GM23338 (cell line): ENCODE measurements at regions not wholly inside any gene's neighbourhood (a gene's known extent, or its start where the extent isn't known, plus 50 kb on each side); places are given as distances from the start of the nearest gene placed in this dataset.

ENCODE experiments used
- CREB1 ChIP-seq: fragments of 250-450 bp; sonication (Bioruptor Pico); IDR thresholded peaks from 2 replicates; pipeline ENCODE4 v1.5.0; 2020; ENCODE audit warnings: low read depth, mild to moderate bottlenecking, moderate library complexity
- EZH2 ChIP-seq: fragments of 200-600 bp; sonication (generic); IDR thresholded peaks from one replicate; pipeline ENCODE4 v1.8.0; 2017; ENCODE audit warnings: antibody characterized with exemption, mild to moderate bottlenecking, low read depth; ENCODE audit not compliant: unreplicated experiment
- EZH2phosphoT487 ChIP-seq: fragments of 200-600 bp; sonication (generic); IDR thresholded peaks from one replicate; pipeline ENCODE4 v1.8.1; 2018; ENCODE audit warnings: antibody characterized with exemption; ENCODE audit not compliant: unreplicated experiment
- JUNB ChIP-seq: IDR thresholded peaks from one replicate; pipeline ENCODE4 v1.6.1; 2016; ENCODE audit warnings: antibody characterized with exemption; ENCODE audit not compliant: unreplicated experiment
- NANOG ChIP-seq: IDR thresholded peaks from 2 replicates; pipeline ENCODE4 v1.6.1; 2016; ENCODE audit warnings: antibody characterized with exemption, borderline replicate concordance
- POLR2AphosphoS5 ChIP-seq: IDR thresholded peaks from 2 replicates; pipeline ENCODE4 v1.6.1; 2016; ENCODE audit warnings: antibody characterized with exemption, low read depth
- ZNF114 ChIP-seq: fragments of 250-450 bp; sonication (Bioruptor Pico); IDR thresholded peaks from 2 replicates; pipeline ENCODE4 v1.5.0; 2020; ENCODE audit warnings: mild to moderate bottlenecking, moderate library complexity
- TF ChIP-seq, protein P1 (sequence below), 2 experiments: fragments of 200-600 bp in 1 of 2; sonication (generic) in 1 of 2; conservative IDR thresholded peaks; 2 replicates each; pipeline versions ENCODE4 v1.5.1 to v1.6.1; 2016 to 2017; ENCODE audit warnings: antibody characterized with exemption in 2 of 2, low read depth in 2 of 2, mild to moderate bottlenecking in 2 of 2, moderate library complexity in 1 of 2
- TF ChIP-seq, protein P2 (sequence below): IDR thresholded peaks from one replicate; pipeline ENCODE4 v1.6.1; 2018; ENCODE audit warnings: antibody characterized with exemption; ENCODE audit not compliant: unreplicated experiment
- TF ChIP-seq, protein P3 (sequence below): IDR thresholded peaks from 2 replicates; pipeline ENCODE4 v1.6.1; 2016; ENCODE audit warnings: antibody characterized with exemption

DNA sequence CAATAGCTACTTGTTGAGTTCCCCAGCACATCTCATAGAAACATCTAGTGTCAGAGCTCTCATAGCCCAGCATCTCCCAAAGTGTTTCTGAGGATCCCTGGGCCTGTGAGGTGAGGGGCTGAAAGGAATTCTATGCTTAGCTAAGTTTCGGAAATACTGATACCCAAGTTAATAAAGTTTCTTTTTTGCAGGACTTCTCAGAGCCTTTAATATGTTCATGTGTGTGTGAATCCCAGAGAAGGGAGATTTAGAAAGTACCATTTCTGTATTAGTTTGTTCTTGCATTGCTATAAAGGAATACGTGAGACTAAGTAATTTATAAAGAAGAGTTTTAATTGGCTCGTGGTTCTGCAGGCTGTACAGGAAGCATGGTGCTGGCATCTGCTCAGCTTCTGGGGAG, 211.2 kb downstream of the TSN start:
- no peak for TF ChIP-seq CREB1
- TF ChIP-seq, protein P1, sequence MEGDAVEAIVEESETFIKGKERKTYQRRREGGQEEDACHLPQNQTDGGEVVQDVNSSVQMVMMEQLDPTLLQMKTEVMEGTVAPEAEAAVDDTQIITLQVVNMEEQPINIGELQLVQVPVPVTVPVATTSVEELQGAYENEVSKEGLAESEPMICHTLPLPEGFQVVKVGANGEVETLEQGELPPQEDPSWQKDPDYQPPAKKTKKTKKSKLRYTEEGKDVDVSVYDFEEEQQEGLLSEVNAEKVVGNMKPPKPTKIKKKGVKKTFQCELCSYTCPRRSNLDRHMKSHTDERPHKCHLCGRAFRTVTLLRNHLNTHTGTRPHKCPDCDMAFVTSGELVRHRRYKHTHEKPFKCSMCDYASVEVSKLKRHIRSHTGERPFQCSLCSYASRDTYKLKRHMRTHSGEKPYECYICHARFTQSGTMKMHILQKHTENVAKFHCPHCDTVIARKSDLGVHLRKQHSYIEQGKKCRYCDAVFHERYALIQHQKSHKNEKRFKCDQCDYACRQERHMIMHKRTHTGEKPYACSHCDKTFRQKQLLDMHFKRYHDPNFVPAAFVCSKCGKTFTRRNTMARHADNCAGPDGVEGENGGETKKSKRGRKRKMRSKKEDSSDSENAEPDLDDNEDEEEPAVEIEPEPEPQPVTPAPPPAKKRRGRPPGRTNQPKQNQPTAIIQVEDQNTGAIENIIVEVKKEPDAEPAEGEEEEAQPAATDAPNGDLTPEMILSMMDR (conservative IDR thresholded peaks at IDR 0.05; ENCODE audit: low read depth in 2 of 2) = no peak
- no peak for TF ChIP-seq EZH2
- no peak for TF ChIP-seq POLR2AphosphoS5
- no peak for TF ChIP-seq JUNB
- TF ChIP-seq, protein P2, sequence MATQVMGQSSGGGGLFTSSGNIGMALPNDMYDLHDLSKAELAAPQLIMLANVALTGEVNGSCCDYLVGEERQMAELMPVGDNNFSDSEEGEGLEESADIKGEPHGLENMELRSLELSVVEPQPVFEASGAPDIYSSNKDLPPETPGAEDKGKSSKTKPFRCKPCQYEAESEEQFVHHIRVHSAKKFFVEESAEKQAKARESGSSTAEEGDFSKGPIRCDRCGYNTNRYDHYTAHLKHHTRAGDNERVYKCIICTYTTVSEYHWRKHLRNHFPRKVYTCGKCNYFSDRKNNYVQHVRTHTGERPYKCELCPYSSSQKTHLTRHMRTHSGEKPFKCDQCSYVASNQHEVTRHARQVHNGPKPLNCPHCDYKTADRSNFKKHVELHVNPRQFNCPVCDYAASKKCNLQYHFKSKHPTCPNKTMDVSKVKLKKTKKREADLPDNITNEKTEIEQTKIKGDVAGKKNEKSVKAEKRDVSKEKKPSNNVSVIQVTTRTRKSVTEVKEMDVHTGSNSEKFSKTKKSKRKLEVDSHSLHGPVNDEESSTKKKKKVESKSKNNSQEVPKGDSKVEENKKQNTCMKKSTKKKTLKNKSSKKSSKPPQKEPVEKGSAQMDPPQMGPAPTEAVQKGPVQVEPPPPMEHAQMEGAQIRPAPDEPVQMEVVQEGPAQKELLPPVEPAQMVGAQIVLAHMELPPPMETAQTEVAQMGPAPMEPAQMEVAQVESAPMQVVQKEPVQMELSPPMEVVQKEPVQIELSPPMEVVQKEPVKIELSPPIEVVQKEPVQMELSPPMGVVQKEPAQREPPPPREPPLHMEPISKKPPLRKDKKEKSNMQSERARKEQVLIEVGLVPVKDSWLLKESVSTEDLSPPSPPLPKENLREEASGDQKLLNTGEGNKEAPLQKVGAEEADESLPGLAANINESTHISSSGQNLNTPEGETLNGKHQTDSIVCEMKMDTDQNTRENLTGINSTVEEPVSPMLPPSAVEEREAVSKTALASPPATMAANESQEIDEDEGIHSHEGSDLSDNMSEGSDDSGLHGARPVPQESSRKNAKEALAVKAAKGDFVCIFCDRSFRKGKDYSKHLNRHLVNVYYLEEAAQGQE = no peak
- TF ChIP-seq EZH2phosphoT487 = no peak
- TF ChIP-seq, protein P3, sequence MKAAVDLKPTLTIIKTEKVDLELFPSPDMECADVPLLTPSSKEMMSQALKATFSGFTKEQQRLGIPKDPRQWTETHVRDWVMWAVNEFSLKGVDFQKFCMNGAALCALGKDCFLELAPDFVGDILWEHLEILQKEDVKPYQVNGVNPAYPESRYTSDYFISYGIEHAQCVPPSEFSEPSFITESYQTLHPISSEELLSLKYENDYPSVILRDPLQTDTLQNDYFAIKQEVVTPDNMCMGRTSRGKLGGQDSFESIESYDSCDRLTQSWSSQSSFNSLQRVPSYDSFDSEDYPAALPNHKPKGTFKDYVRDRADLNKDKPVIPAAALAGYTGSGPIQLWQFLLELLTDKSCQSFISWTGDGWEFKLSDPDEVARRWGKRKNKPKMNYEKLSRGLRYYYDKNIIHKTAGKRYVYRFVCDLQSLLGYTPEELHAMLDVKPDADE = no peak
- TF ChIP-seq NANOG = no peak
- no peak for TF ChIP-seq ZNF114 (CRISPR knock-in tag)
